Fibroblast of skin of right quadriceps (primary cell): ENCODE measurements at regions not wholly inside any gene's neighbourhood (a gene's known extent, or its start where the extent isn't known, plus 50 kb on each side); places are given as distances from the start of the nearest gene placed in this dataset.
"Not testable (repeated sequence)": the region's sequence is repeated elsewhere in the genome, so short reads cannot be mapped to it uniquely, and the experiment has no call there.

ENCODE experiments used
- DNase-seq: peaks from one replicate; pipeline ENCODE4 v3.0.0-alpha.2; 2013

- DNase-seq, result no peak
Observed at GRCh38 chr14:89743828-89744227, 210.7 kb downstream of the EFCAB11 start.

GRCh38 chr14:89740241-89740640 lies 214.3 kb downstream of the EFCAB11 start:
- DNase-seq, result no peak

- no peak for DNase-seq
Observed at GRCh38 chr14:89736881-89737280, 217.6 kb downstream of the EFCAB11 start.

GRCh38 chr14:89731396-89731933 lies 223.1 kb downstream of the EFCAB11 start:
- DNase-seq, result no peak

GRCh38 chr14:89730687-89731086 lies 223.8 kb downstream of the EFCAB11 start:
- no peak for DNase-seq

GRCh38 chr14:89728964-89729363 lies 225.6 kb downstream of the EFCAB11 start:
- no peak for DNase-seq

- DNase-seq, result not testable (repeated sequence)
Observed at GRCh38 chr14:89726226-89726625, 228.3 kb downstream of the EFCAB11 start.

- DNase-seq, result peak; percentile 36
Observed at GRCh38 chr14:89724628-89724960, 229.9 kb downstream of the EFCAB11 start.

GRCh38 chr14:89723930-89724627 lies 230.5 kb downstream of the EFCAB11 start:
- peak; percentile 29 for DNase-seq

GRCh38 chr14:89721956-89722355 lies 232.6 kb downstream of the EFCAB11 start:
- DNase-seq, result no peak

- DNase-seq, result no peak
Observed at GRCh38 chr14:89720741-89721729, 233.5 kb downstream of the EFCAB11 start.

- DNase-seq, result no peak
Observed at GRCh38 chr14:89720076-89720687, 234.3 kb downstream of the EFCAB11 start.

GRCh38 chr14:89719366-89720075 lies 235.0 kb downstream of the EFCAB11 start:
- no peak for DNase-seq

GRCh38 chr14:89708982-89709625 lies 245.4 kb downstream of the EFCAB11 start:
- no peak for DNase-seq

- no peak for DNase-seq
Observed at GRCh38 chr14:89707086-89707485, 247.4 kb downstream of the EFCAB11 start.

- DNase-seq, result no peak
Observed at GRCh38 chr14:89702876-89703200, 251.7 kb downstream of the EFCAB11 start.

- peak; percentile 84 for DNase-seq
Observed at GRCh38 chr14:89702073-89702875, 252.3 kb downstream of the EFCAB11 start.

GRCh38 chr14:89701211-89702043 lies 253.1 kb downstream of the EFCAB11 start:
- peak; percentile 77 for DNase-seq

GRCh38 chr14:89700801-89701200 lies 253.7 kb downstream of the EFCAB11 start:
- no peak for DNase-seq

GRCh38 chr14:89699071-89699470 lies 255.5 kb downstream of the EFCAB11 start:
- DNase-seq, result no peak
